ENCODE measurements at regions not wholly inside any gene's neighbourhood (a gene's known extent, or its start where the extent isn't known, plus 50 kb on each side); places are given as distances from the start of the nearest gene placed in this dataset.
A peak's percentile ranks its signal among the peaks of the same experiment; 100 is the strongest.

DNA sequence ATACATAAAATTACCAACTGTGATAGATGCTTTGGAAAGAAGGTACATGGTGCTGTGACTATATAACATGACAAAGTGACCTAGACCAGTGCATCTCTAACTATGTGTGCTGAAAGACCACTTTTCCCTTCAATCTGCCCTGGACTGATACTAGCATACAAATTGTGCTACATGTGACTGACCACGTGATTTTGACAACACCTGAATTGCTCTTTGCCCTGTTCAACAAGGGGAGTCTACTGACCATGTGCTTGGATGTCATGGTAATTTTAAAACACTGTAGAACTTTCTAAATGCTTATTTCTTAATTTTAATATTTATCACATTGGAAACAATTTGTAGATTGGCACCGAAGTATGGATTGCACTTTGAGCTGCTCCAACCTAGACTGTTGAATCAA, 142.4 kb downstream of the CAND1 start:
- Histone ChIP-seq H3K27ac (ENCODE audit: low read length) (no peak overlapping the region), H2AFZ (ENCODE audit: low read depth, low read length) (no peak overlapping the region), H4K20me1 (ENCODE audit: insufficient read depth) (no peaks in the 10 kb centered on the region), H3K9ac (ENCODE audit: low read length) (no peak overlapping the region), H3K4me3 (ENCODE audit: low read length) (no peak overlapping the region), H3K9me3 (ENCODE audit: low read length) (no peaks in the 10 kb centered on the region), H3K36me3 (ENCODE audit: insufficient read depth, low read length) (no peaks in the 10 kb centered on the region), H3K4me2 (ENCODE audit: low read length) (no peak overlapping the region), H3F3A (ENCODE audit: insufficient read depth, low read length, poor library complexity, severe bottlenecking) (no peaks in the 10 kb centered on the region), H3K79me2 (replicated peaks; ENCODE audit: insufficient read depth, low read length) (no peaks in the 10 kb centered on the region), H3K27me3 (ENCODE audit: insufficient read depth, low read depth, low read length) (no peaks in the 10 kb centered on the region), H3K9me2 (ENCODE audit: insufficient read depth, low read length) (no peaks in the 10 kb centered on the region)
- no peak for TF ChIP-seq TAF1 (IDR thresholded peaks at IDR 0.05; ENCODE audit: low read depth)
- TF ChIP-seq, protein P1, sequence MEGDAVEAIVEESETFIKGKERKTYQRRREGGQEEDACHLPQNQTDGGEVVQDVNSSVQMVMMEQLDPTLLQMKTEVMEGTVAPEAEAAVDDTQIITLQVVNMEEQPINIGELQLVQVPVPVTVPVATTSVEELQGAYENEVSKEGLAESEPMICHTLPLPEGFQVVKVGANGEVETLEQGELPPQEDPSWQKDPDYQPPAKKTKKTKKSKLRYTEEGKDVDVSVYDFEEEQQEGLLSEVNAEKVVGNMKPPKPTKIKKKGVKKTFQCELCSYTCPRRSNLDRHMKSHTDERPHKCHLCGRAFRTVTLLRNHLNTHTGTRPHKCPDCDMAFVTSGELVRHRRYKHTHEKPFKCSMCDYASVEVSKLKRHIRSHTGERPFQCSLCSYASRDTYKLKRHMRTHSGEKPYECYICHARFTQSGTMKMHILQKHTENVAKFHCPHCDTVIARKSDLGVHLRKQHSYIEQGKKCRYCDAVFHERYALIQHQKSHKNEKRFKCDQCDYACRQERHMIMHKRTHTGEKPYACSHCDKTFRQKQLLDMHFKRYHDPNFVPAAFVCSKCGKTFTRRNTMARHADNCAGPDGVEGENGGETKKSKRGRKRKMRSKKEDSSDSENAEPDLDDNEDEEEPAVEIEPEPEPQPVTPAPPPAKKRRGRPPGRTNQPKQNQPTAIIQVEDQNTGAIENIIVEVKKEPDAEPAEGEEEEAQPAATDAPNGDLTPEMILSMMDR (IDR thresholded peaks at IDR 0.05; ENCODE audit: poor library complexity, severe bottlenecking), result no peak
- TF ChIP-seq EZH2 (IDR thresholded peaks at IDR 0.05; ENCODE audit: borderline replicate concordance, insufficient read depth, low read length, poor library complexity, severe bottlenecking), result no peak
- TF ChIP-seq EP300 (conservative IDR thresholded peaks at IDR 0.05; ENCODE audit: poor library complexity, severe bottlenecking), result no peak
- no peak for TF ChIP-seq POLR2AphosphoS5 (IDR thresholded peaks at IDR 0.05)
- TF ChIP-seq, protein P2, sequence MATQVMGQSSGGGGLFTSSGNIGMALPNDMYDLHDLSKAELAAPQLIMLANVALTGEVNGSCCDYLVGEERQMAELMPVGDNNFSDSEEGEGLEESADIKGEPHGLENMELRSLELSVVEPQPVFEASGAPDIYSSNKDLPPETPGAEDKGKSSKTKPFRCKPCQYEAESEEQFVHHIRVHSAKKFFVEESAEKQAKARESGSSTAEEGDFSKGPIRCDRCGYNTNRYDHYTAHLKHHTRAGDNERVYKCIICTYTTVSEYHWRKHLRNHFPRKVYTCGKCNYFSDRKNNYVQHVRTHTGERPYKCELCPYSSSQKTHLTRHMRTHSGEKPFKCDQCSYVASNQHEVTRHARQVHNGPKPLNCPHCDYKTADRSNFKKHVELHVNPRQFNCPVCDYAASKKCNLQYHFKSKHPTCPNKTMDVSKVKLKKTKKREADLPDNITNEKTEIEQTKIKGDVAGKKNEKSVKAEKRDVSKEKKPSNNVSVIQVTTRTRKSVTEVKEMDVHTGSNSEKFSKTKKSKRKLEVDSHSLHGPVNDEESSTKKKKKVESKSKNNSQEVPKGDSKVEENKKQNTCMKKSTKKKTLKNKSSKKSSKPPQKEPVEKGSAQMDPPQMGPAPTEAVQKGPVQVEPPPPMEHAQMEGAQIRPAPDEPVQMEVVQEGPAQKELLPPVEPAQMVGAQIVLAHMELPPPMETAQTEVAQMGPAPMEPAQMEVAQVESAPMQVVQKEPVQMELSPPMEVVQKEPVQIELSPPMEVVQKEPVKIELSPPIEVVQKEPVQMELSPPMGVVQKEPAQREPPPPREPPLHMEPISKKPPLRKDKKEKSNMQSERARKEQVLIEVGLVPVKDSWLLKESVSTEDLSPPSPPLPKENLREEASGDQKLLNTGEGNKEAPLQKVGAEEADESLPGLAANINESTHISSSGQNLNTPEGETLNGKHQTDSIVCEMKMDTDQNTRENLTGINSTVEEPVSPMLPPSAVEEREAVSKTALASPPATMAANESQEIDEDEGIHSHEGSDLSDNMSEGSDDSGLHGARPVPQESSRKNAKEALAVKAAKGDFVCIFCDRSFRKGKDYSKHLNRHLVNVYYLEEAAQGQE (IDR thresholded peaks at IDR 0.05; ENCODE audit: borderline replicate concordance), result no peak
- TF ChIP-seq MXI1 (conservative IDR thresholded peaks at IDR 0.05; ENCODE audit: poor library complexity, severe bottlenecking), result no peak
- no peak for TF ChIP-seq RAD21 (conservative IDR thresholded peaks at IDR 0.05)
- TF ChIP-seq SMC3 (conservative IDR thresholded peaks at IDR 0.05; ENCODE audit: poor library complexity), result no peak

DNA sequence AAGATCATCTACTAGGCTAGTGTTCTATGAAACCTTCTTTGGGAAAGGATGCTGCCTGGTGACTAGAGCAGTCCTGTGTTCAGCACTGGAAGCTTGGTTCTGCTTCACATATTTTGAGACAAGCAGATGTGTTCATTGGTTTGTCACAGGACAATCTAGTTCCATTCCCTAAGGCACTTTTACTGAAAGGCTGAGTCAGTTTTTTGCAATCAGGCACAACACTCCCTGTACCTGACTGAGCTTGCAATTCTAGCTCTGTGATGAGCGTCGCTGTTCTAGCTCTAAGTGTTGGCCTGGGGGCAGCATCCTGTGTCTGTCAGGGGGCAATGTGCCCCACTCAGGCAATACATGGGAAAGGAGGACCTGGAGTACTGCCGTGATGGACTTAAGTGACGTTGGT, 144.4 kb downstream of the CAND1 start:
- H3K79me2 ChIP-seq (replicated peaks; ENCODE audit: insufficient read depth, low read length), result no peaks in the 10 kb centered on the region
- no peaks in the 10 kb centered on the region for H3K9me3 ChIP-seq (ENCODE audit: low read length)
- TF ChIP-seq, protein P2 (IDR thresholded peaks at IDR 0.05; ENCODE audit: borderline replicate concordance), result no peak
- TF ChIP-seq RAD21 (conservative IDR thresholded peaks at IDR 0.05) (no peak), MXI1 (conservative IDR thresholded peaks at IDR 0.05; ENCODE audit: poor library complexity, severe bottlenecking) (no peak), TAF1 (IDR thresholded peaks at IDR 0.05; ENCODE audit: low read depth) (no peak), POLR2AphosphoS5 (IDR thresholded peaks at IDR 0.05) (no peak), EZH2 (IDR thresholded peaks at IDR 0.05; ENCODE audit: borderline replicate concordance, insufficient read depth, low read length, poor library complexity, severe bottlenecking) (no peak), SMC3 (conservative IDR thresholded peaks at IDR 0.05; ENCODE audit: poor library complexity) (no peak), EP300 (conservative IDR thresholded peaks at IDR 0.05; ENCODE audit: poor library complexity, severe bottlenecking) (no peak)
- TF ChIP-seq, protein P1 (IDR thresholded peaks at IDR 0.05; ENCODE audit: poor library complexity, severe bottlenecking), result no peak
- no peak overlapping the region for H3K9ac ChIP-seq (ENCODE audit: low read length)
- no peak overlapping the region for H2AFZ ChIP-seq (ENCODE audit: low read depth, low read length)
- H3K27me3 ChIP-seq (ENCODE audit: insufficient read depth, low read depth, low read length), result no peaks in the 10 kb centered on the region
- no peak overlapping the region for H3K4me3 ChIP-seq (ENCODE audit: low read length)
- peak overlapping the region; percentile 5 for H3K27ac ChIP-seq (ENCODE audit: low read length)
- H3K4me2 ChIP-seq (ENCODE audit: low read length), result no peak overlapping the region
- H3F3A ChIP-seq (ENCODE audit: insufficient read depth, low read length, poor library complexity, severe bottlenecking), result no peaks in the 10 kb centered on the region
- no peaks in the 10 kb centered on the region for H4K20me1 ChIP-seq (ENCODE audit: insufficient read depth)
- no peaks in the 10 kb centered on the region for H3K9me2 ChIP-seq (ENCODE audit: insufficient read depth, low read length)
- no peaks in the 10 kb centered on the region for H3K36me3 ChIP-seq (ENCODE audit: insufficient read depth, low read length)

Measured in neural cell (in vitro differentiated cells).